GM12878 (cell line): ENCODE measurements at regions not wholly inside any gene's neighbourhood (a gene's known extent, or its start where the extent isn't known, plus 50 kb on each side); places are given as distances from the start of the nearest gene placed in this dataset.

Experiments
- ATAC-seq: fragments of 200-7000 bp; cut with Tn5 transposase; 3 replicates; pipeline ENCODE4 v1.9.1; 2020; ENCODE audit warnings: mild to moderate bottlenecking, moderate library complexity
- BruUV-seq: library from RNA; stranded (reverse); fragments of 400-500 nt; replicated peaks from 2 replicates; lab custom pipeline; 2021; lab: Mats Ljungman, UMichigan
- CTCF ChIA-PET: fragments of 300-600 bp; sonication (Branson Sonifier 250); formaldehyde crosslinking; extraction: SDS; loops from one replicate; lab custom pipeline; 2021; ENCODE audit warnings: inconsistent platforms; lab: Yijun Ruan, JAX
- POLR2A ChIA-PET: fragments of 350-600 bp; formaldehyde crosslinking; extraction: SDS; loops from one replicate; lab custom pipeline; 2021; ENCODE audit warnings: inconsistent platforms; lab: Charles Lee
- RAD21 ChIA-PET: fragments of 300-600 bp; sonication (Branson Sonifier 250); formaldehyde crosslinking; loops from one replicate; lab custom pipeline; 2023; ENCODE audit warnings: antibody characterized with exemption; ENCODE audit not compliant: unreplicated experiment; lab: Charles Lee
- SMC1A ChIA-PET: fragments of 300-600 bp; sonication (Branson Sonifier 250); formaldehyde crosslinking; loops from one replicate; lab custom pipeline; 2023; ENCODE audit not compliant: unreplicated experiment, uncharacterized antibody; lab: Charles Lee
- DNase-seq: peaks from one replicate; pipeline ENCODE4 v3.0.0-alpha.2; 2011; ENCODE audit warnings: low read depth, low spot score
- FAIRE-seq: peaks from 3 replicates; lab custom pipeline; 2011; peaks lifted over from hg19 to GRCh38; lab: Jason Lieb, UNC
- H2AFZ ChIP-seq: 2 replicates; pipeline ENCODE4 v1.6.0; 2011; ENCODE audit warnings: low read depth, low read length, control low read depth; ENCODE audit not compliant: control insufficient read depth
- H3K27ac ChIP-seq: 2 replicates; pipeline ENCODE4 v1.5.1; 2011; ENCODE audit warnings: control low read depth; ENCODE audit not compliant: control insufficient read depth, insufficient read depth
- H3K27me3 ChIP-seq, 2 experiments: replicated peaks in 1 of 2; 2 replicates each; pipeline versions ENCODE4 v1.6.0 to v1.6.1; 2011; ENCODE audit warnings: low read length in 1 of 2; ENCODE audit not compliant: control insufficient read depth in 2 of 2, insufficient read depth in 2 of 2
- H3K36me3 ChIP-seq, 2 experiments: 2 replicates each; pipeline ENCODE4 v1.5.1; 2011; ENCODE audit warnings: low read length in 1 of 2; ENCODE audit not compliant: control insufficient read depth in 2 of 2, insufficient read depth in 2 of 2
- H3K4me1 ChIP-seq: 2 replicates; pipeline ENCODE4 v1.6.1; 2011; ENCODE audit warnings: mild to moderate bottlenecking, low read length, moderate library complexity, mixed read lengths; ENCODE audit not compliant: control insufficient read depth, insufficient read depth
- H3K4me2 ChIP-seq: 2 replicates; pipeline ENCODE4 v1.6.0; 2011; ENCODE audit warnings: control low read depth; ENCODE audit not compliant: control insufficient read depth, insufficient read depth
- H3K4me3 ChIP-seq: fragments of 200-600 bp; sonication (generic); 2 replicates; pipeline ENCODE4 v1.5.1; 2016
- H3K79me2 ChIP-seq: 2 replicates; pipeline ENCODE4 v1.6.0; 2011; ENCODE audit warnings: low read length; ENCODE audit not compliant: control insufficient read depth, insufficient read depth
- H3K9ac ChIP-seq: 2 replicates; pipeline ENCODE4 v1.8.0; 2011; ENCODE audit warnings: low read length, control low read depth, mixed read lengths; ENCODE audit not compliant: control insufficient read depth, insufficient read depth
- H3K9me3 ChIP-seq: replicated peaks from 3 replicates; pipeline ENCODE4 v1.5.1; 2011; ENCODE audit warnings: mild to moderate bottlenecking, low read length; ENCODE audit not compliant: control insufficient read depth, insufficient read depth
- H4K20me1 ChIP-seq: 2 replicates; pipeline ENCODE4 v1.6.0; 2011; ENCODE audit not compliant: control insufficient read depth, insufficient read depth
- CREB1 ChIP-seq: IDR thresholded peaks from 2 replicates; pipeline ENCODE4 v1.6.1; 2012; ENCODE audit warnings: low read depth, mild to moderate bottlenecking, inconsistent platforms
- DPF2 ChIP-seq: fragments of 450-650 bp; IDR thresholded peaks from 2 replicates; pipeline ENCODE4 v1.6.1; 2017; ENCODE audit warnings: mild to moderate bottlenecking
- E2F4 ChIP-seq: IDR thresholded peaks from 2 replicates; pipeline ENCODE4 v1.6.1; 2012; ENCODE audit warnings: low read depth, low read length, improper control_type of control experiment
- ETV6 ChIP-seq, 2 experiments: fragments of 450-650 bp in 1 of 2; IDR thresholded peaks in 1 of 2; conservative IDR thresholded peaks in 1 of 2; 2 replicates each; pipeline ENCODE4 v1.6.1; 2014; ENCODE audit warnings: antibody characterized with exemption in 1 of 2, borderline replicate concordance in 1 of 2, low read depth in 1 of 2, mild to moderate bottlenecking in 1 of 2, moderate library complexity in 1 of 2
- MTA3 ChIP-seq: IDR thresholded peaks from 2 replicates; pipeline ENCODE4 v1.6.1; 2012; ENCODE audit warnings: low read length, inconsistent platforms, borderline replicate concordance
- NBN ChIP-seq: fragments of 450-650 bp; IDR thresholded peaks from 2 replicates; pipeline ENCODE4 v1.6.1; 2016
- NFXL1 ChIP-seq: fragments of 450-650 bp; IDR thresholded peaks from 2 replicates; pipeline ENCODE4 v1.6.1; 2017; ENCODE audit warnings: antibody characterized with exemption, mild to moderate bottlenecking, borderline replicate concordance
- NRF1 ChIP-seq: conservative IDR thresholded peaks from 2 replicates; pipeline ENCODE4 v1.6.1; 2011; ENCODE audit warnings: mild to moderate bottlenecking, low read depth, low read length, improper control_type of control experiment
- RB1 ChIP-seq: fragments of 450-650 bp; formaldehyde crosslinking; IDR thresholded peaks from 2 replicates; pipeline ENCODE4 v1.6.1; 2017; ENCODE audit warnings: mild to moderate bottlenecking, borderline replicate concordance
- RBBP5 ChIP-seq: fragments of 200-600 bp; sonication (generic); conservative IDR thresholded peaks from 2 replicates; pipeline ENCODE4 v1.6.1; 2016
- RELA ChIP-seq: fragments of 450-650 bp; IDR thresholded peaks from 2 replicates; pipeline ENCODE4 v1.8.0; 2014; ENCODE audit warnings: borderline replicate concordance; ENCODE audit not compliant: partially characterized antibody
- SIX5 ChIP-seq: IDR thresholded peaks from 2 replicates; pipeline ENCODE4 v1.6.1; 2011; ENCODE audit warnings: mild to moderate bottlenecking, low read depth, low read length, moderate library complexity; ENCODE audit not compliant: severe bottlenecking
- TAF1 ChIP-seq: IDR thresholded peaks from 2 replicates; pipeline ENCODE4 v1.6.1; 2011; ENCODE audit warnings: mild to moderate bottlenecking, low read depth, low read length, borderline replicate concordance
- TARDBP ChIP-seq: IDR thresholded peaks from 2 replicates; pipeline ENCODE4 v1.6.1; 2016; ENCODE audit warnings: borderline replicate concordance
- TCF7 ChIP-seq: IDR thresholded peaks from 2 replicates; pipeline ENCODE4 v1.6.1; 2014; ENCODE audit warnings: antibody characterized with exemption, borderline replicate concordance
- YBX1 ChIP-seq: fragments of 450-650 bp; IDR thresholded peaks from 2 replicates; pipeline ENCODE4 v1.6.1; 2016; ENCODE audit warnings: antibody characterized with exemption
- ZBED1 ChIP-seq: IDR thresholded peaks from 2 replicates; pipeline ENCODE4 v1.6.1; 2016; ENCODE audit warnings: borderline replicate concordance
- WGBS: methylation state at CpG from one replicate; pipeline ENCODE4 v1.1.6; 2016; ENCODE audit warnings: low lambda C conversion rate; ENCODE audit not compliant: insufficient replicate concordance, insufficient coverage; ENCODE audit errors: missing lambda C conversion rate; 5-methylcytosine and 5-hydroxymethylcytosine counted together
- in situ Hi-C: fragments of 300-500 bp; cut with MboI; formaldehyde crosslinking; loops from 9 replicates; pipeline ENCODE4 v1.14.3; 2018; ENCODE audit warnings: mixed read lengths
- intact Hi-C: fragments of 100-400 bp; cut with micrococcal nuclease; formaldehyde crosslinking; loops from one replicate; pipeline ENCODE4 v1.14.2; 2022; ENCODE audit not compliant: unreplicated experiment
- TF ChIP-seq, protein P1 (sequence below): fragments of 450-650 bp; IDR thresholded peaks from 2 replicates; pipeline ENCODE4 v1.6.1; 2016; ENCODE audit warnings: mild to moderate bottlenecking

DNA sequence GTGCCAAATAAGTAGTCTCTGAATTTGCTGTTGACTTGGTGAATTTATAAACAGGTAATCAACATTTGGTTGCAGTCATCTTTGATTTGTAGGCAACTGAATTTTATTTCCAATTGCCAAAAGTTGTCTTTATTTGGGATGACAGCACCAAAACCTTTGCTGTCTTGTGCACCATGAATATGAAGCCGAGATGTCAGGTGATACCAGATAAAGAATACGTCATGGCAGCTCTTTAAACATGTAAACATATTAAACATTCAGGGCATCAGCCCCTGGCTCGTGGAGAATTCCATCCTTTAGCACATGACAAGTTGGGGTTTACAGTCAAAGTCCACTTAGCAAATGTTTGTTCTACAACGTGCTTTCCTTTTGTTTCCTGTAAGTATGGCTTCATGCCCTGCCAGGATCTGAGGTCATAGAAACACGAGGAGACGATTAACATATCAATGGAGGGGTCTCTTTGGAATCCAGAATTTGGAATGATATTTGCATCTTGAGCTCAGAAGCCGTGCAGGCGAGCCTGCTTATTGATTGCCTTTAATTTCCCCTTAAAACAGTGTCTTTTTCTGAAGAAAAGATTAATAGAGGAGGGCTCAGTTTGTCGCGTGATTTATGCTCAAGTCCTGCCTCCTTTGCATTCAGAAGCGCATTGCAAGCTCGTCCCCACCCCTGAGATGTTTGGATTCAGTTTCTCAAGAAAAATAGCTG is 170.2 kb upstream of the ZNF217 start:
- DNase-seq (no peak), ATAC-seq (no peak), FAIRE-seq (no peak)
- WGBS, result 61% methylated on average over 12 of the region's 12 CpGs
- in situ Hi-C loops (no loop called here), intact Hi-C loops (no loop called here)
- Histone ChIP-seq H3K4me3 (no peak overlapping the region), H3K9ac (no peak overlapping the region), H3K27me3 (no peaks in the 10 kb centered on the region), H4K20me1 (no peaks in the 10 kb centered on the region), H3K9me3 (no peaks in the 10 kb centered on the region), H3K27ac (no peak overlapping the region), H3K36me3 (no peaks in the 10 kb centered on the region), H2AFZ (no peak overlapping the region), H3K4me1 (peaks cover 7% of the 10 kb centered on the region; the same call in 1 of the 2 replicates), H3K4me2 (no peak overlapping the region), H3K79me2 (no peaks in the 10 kb centered on the region)
- ChIA-PET SMC1A (interaction anchor here (0.8 to 1.6 kb wide), 6 partner anchors 9 to 135 kb away, joined by 3 to 4 read pairs (median 4); no protein-coding TSS in a partner anchor), POLR2A (interaction anchor here (1.0 kb wide), 1 partner anchor 10 kb away, joined by 4 read pairs; no protein-coding TSS in a partner anchor), RAD21 (interaction anchor here (0.9 to 1.8 kb wide), 2 partner anchors 13 to 64 kb away, joined by 3 to 4 read pairs; no protein-coding TSS in a partner anchor), CTCF (interaction anchor here (1.0 kb wide), 1 partner anchor 8 kb away, joined by 4 read pairs; no protein-coding TSS in a partner anchor)
- no TSS peak for BruUV-seq
- no peak for TF ChIP-seq TARDBP
- no peak for TF ChIP-seq DPF2
- no peak for TF ChIP-seq MTA3
- no peak for TF ChIP-seq SIX5
- no peak for TF ChIP-seq NRF1
- peak; percentile 17; the same call in 1 of the 2 replicates for TF ChIP-seq NFXL1
- no peak for TF ChIP-seq NBN
- TF ChIP-seq ETV6 (conservative IDR thresholded peaks at IDR 0.05 in 1 of 2, IDR thresholded peaks at IDR 0.05 in 1 of 2; ENCODE audit: borderline replicate concordance in 1 of 2, low read depth in 1 of 2), result peak in 1 of 2 experiments; percentile 45; a peak in 2 of 4 replicates
- no peak for TF ChIP-seq RELA
- no peak for TF ChIP-seq TAF1
- no peak for TF ChIP-seq E2F4
- TF ChIP-seq CREB1, result no peak
- no peak for TF ChIP-seq ZBED1
- TF ChIP-seq, protein P1, sequence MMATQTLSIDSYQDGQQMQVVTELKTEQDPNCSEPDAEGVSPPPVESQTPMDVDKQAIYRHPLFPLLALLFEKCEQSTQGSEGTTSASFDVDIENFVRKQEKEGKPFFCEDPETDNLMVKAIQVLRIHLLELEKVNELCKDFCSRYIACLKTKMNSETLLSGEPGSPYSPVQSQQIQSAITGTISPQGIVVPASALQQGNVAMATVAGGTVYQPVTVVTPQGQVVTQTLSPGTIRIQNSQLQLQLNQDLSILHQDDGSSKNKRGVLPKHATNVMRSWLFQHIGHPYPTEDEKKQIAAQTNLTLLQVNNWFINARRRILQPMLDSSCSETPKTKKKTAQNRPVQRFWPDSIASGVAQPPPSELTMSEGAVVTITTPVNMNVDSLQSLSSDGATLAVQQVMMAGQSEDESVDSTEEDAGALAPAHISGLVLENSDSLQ, result no peak
- TF ChIP-seq TCF7, result no peak
- no peak for TF ChIP-seq YBX1
- no peak; the same call in 1 of the 2 replicates for TF ChIP-seq RB1
- no peak for TF ChIP-seq RBBP5
